ENCODE measurements at regions not wholly inside any gene's neighbourhood (a gene's known extent, or its start where the extent isn't known, plus 50 kb on each side); places are given as distances from the start of the nearest gene placed in this dataset.

DNA sequence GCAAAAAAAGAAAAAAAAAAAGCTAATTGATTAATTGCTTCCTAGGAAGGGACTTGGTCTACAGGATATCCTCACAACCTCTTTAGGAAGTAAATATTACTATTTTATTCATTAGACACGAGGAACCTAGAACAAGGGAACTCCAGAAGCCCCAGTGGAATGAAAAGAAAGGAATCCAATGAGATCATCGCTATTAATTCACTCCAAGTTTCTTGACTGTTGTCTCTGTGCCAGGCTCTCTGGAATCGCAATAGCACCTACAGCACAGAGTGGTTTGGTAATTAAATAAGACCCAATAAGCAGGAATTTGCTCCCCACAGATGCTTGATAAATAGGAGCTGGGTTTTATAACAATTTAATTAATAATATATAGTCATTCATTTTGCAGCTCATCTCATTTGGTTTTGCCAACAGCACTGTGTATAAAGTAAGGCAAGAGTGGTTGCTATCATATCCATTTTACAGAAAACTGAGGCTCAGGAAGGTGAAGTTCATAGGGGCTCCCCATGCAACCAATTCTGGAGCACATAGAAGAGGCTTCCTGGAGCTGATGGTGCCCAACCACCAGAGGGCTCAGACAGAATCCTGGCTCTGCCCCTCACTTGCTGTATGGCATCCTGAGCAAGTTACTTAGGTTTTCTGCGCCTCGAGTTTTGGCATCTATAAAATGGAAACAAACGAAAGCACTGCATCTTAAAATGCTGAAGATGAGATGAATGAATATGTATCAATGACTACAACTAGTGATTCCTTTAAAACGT, 420.2 kb downstream of the MED13L start:
- DNase-seq, result no peak

DNA sequence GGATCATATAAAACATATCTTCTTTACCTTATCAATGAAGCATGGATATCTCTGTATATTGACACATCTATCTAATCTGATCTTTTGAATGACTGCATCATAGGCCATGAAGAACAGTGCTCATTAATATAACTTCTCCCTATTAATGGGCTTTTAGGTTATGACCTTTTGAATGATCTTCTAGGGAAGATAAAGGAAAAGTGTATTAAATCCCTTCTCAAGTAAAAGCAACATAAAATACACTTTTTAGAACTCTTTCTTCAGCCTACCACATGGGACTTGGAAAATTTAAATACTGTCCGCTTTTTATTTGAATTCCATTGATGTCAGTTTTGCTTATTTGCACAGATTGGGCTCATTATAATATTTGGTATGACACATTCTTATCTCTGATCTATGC, 425.4 kb downstream of the MED13L start:
- no peak for DNase-seq

DNA sequence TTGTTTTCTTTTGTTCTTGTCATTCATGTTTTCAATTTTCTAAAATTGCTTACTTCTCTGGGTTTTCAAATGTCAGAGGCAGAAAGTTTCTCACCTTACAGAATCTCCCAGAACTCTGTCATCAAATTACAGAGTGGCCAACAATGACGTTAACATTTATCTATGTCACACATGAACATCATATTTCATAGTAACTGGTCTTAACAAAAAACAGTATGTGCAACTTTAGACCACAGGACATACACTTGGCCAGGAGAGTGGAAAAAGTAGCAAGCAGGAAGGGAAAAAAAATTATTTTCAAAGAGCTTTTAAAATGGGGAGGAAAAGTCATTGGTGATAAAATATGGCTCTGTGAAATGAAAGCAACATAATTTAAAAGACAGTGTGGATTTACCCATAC, 426.5 kb downstream of the MED13L start:
- DNase-seq, result no peak

DNA sequence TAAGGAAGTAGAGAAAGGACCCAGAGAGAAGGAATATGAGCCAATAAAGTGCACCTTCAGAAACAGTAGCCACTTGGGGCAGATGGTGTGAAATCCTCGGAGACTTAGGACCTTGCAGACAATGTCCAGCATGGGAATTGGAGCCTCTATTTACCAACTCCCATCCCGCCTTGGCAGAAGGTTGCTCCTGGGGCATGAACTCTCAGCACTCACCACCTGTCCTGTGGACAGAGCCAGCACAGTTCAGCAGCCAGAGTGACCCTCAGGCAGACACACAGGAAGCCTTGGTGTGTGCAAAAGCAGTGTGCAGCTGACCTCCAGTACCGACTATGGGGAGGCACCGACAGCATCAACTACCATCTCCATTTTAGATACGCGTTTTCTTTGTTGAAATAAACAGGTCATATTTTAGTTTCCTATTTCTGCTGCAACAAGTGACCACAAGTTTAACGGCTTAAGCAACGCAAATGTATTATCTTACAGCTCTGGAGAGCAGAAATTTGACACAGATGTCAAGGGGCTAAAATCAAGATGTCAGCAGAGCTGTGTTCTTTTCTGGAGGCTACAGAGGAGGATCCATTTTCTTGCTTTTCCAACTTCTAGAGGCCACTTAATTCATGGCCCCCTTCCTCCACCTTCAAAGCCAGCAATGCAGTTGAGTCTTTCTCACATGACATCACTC, 428.1 kb downstream of the MED13L start:
- DNase-seq, result no peak

DNA sequence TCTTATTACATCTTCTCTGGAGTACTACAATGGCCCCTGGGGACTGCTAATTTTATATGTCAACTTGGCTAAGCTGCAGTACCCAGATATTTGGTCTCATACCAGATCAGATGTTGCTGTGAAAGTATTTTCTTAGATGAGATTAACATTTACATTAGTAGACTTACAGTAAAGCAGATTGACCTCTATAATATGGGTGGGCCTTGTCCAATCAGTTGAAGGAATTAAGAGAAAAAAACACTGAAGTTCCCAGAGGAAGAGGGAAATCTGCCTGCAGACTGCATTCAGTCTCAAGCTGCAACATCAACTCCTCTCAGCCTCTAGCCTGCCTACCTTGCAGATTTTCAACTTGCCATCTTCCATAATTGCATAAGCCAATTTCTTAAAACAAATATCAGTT, 430.1 kb downstream of the MED13L start:
- no peak for DNase-seq

DNA sequence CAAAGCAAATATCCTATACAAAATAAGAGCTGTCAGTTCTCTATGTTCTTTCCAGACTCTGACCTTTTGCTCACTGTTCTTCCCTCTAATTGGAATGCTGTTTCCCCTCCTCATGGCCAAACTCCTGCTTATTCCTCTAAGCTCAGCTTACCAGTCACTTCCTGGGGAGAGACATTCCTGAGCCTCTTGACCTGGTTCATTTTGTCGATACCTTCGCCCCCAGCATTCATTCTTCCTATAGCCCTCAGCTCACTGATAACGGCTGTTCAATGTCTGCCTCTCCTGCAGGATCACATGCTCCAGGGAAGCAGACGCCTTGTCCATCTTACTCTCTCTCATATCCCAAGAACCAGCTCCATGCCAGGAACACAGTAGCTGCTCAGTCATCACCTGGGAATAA, 431.0 kb downstream of the MED13L start:
- no peak for DNase-seq

DNA sequence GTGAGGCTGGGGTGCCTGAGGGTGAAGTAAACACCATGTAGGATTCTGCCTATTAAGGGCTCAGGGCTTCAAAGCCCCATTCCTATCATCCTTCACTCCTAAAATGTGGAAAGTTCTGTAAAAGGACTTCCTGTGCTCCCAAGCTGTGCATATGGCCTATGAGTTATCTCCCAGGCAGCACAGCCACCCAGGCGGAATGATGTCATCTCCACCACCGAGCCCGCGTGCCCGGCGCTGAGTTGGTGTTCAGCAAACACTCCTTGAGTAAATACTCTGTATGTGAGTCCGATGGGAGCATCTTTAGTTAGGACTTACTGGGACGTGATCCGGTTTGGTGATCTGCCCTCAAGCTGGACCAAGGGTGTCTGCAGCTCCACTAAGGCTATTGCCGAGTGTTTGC, 437.3 kb downstream of the MED13L start:
- DNase-seq, result no peak

DNA sequence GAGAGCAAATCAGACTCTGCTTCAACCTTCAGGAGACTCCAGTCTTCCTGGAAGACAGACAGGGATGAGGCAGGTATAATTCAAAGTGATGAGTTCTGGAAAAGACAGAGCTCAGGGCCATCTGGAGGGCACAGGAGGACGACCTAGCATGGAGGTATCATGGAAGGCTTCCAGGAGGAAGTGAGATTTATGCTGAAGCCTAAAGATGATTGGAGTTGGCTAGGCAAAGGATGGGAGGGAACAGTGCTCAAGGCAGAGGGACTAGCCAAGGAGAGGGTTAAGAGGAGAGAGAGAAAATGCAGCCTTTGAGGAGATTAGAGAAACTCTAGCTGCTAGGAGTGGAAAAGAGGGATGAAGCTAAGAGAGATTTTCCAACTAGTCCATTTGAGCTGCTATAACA, 438.5 kb downstream of the MED13L start:
- no peak for DNase-seq

DNA sequence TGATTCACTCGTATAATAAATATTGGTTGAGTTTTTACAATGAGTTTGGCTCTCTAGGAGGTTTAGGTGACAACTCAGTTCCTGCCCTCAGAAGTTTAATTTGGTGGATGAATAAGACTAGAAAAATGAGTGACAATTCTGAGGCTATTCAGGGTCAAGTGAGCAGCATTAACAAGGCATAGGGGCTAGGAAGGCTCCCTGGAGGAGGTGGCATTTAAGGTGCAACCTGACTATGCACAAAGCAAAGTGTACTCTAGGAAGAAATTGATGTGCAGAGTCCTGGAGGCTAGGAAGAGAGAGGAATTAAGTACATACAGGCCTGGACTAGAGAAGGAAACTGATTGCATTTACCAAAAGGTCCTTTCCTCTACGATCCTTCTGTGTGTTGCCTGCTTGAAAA, 440.3 kb downstream of the MED13L start:
- DNase-seq, result no peak

DNA sequence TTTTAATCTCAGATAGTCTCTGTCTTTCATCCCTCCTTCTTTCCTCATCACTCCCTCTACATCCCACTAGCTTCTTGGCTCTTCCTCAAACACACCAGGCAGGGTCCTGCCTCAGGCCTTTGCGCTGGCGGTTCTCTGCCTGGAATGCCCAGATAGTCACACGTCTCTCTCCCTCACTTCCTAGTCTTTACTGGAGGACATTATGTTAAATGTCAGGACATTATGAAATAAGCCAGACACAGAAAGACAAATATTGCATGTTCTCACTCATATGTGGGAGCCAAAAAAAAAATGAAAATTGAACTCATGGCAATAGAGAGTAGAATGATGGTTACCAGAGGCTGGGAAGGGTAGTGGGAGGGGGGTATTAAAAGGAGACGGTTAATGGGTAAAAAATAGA, 442.0 kb downstream of the MED13L start:
- no peak for DNase-seq

DNA sequence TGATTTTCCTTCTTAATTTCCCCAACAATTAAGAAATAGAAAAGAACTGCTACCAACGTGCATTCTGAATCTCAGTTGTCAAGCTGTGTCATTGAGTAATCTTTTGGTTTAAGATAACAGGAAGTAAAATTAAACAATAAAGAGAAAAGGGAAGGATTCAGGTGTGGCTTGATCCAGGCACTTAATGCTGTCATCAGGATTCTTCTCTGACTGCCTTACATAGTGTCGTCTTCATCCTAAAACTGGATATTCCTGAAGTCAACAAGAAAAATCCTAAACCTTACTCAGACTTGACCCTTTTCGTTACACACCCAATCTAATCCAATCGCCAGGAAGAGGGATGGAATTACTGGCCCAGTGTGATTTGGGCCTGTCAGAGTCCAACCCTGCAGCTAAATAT, 443.8 kb downstream of the MED13L start:
- DNase-seq, result no peak

DNA sequence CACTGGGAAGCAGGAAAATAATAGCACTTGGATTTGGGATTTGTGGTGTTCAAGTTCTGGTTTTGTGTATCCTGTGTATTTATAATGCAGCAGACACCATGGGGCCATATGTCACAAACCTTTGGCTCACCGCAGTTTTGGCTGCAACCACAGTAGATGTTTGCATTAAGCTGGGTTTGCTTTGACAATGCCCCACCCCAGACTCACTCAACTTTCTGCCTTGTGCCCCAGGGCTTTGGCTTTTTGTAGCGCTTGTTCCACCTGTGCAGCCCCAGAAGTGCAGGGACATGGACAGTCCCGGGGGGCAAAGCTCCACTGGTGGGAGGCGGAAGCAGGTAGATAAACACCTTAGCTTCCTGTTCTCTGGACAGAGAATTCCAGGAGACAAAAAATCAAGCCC, 446.9 kb downstream of the MED13L start:
- no peak for DNase-seq

DNA sequence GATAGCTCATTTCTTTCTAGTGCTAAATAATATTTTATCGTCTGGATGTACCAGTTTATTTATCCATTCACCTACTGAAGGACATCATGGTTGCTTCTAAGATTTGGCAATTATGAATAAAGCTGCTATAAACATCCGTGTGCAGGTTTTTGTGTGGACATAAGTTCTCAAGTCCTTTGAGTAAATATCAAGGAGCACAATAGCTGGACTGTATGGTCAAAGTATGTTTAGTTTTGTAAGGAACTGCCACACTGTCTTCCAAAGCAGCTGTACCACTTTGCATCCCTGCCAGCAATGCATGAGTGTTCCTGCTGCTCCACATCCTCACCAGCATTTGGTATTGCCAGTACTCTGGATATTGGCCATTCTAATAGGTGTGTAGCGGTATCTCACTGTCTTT, 447.4 kb downstream of the MED13L start:
- no peak for DNase-seq

DNA sequence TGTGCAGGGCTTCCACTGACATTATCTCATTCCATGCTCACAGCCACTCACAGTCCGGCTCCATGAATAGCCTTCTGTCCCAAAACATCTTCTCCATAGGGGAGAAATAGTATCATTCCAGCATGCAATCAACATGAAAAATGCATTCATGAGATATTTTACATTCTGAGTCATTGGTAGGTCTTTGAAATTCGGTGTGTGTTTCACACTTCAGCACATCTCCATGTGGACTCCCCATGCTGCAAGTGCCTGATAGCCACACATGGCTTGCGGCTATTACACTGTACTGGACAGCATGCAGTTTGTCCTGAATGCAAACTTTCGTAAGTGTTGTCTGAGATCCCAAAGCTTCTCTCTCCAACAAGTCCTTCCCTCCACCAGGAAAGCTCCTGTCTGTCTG, 449.3 kb downstream of the MED13L start:
- DNase-seq, result no peak

DNA sequence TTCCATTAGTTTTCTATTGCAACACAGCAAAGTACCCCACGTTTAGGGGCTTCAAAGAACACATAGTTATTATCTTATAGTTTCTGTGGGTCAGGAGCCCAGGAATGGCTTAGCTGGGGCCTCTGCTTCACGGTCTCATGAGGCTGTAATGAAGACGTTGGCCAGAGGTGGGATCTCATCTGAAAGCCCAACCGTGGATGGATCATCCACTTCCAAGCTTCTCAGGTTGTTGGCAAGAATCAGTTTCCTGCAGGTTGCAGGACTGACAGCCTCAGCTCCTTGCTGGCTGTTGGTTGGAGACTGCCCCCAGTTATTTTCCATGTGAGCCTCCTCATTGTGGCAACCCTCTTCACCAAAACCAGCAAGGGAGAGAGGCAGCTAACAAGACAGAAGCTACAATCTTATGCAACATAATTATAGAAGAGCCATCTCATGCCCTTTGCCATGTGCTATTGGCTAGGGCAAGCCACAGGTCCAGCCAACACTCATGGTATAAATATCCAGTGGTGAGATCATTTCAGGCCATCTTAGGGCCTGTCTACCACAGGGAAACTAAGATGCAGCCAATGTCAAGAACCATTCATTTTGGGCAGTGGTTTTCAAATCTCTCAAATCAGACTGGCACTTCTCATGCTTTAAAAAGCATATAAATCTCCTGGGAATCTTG, 452.4 kb downstream of the MED13L start:
- no peak for DNase-seq

DNA sequence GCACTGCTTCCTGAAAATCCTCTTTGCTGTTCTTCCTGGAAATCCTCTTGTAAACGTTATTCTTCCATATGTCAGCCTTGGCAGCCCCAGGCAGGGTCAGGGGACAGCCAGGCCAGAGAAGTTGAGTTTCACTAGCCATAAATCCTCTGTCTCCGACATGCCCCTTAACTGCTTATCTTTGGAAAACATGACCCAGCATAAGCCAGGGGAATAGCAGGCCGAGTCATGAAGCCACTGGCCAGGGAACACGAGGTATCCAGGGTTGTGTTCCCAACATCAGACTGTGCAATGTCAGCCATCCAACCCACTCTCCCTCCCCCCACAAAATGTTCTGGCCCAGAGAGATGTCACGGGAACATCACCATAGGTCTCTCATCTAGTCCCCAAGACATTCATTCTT, 453.9 kb downstream of the MED13L start:
- DNase-seq, result no peak

DNA sequence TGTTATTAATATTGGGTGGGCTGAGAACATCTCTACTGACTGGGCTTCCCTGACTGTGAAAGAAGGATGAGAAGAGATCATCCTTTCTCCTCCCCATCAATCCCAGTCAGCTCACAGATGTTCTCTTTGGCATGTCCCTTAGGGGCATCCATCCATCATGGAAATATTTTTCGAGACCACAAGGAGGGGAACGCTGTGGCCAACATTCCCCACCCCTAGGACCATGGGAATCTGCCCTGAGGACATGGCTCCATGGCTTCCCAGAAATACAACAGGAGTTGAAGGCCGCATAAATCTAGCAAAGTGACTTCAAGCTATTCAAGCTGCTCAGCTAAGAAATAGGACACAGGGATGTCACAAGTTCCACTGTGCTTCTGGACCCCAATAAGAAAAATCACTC, 456.8 kb downstream of the MED13L start:
- no peak for DNase-seq

DNA sequence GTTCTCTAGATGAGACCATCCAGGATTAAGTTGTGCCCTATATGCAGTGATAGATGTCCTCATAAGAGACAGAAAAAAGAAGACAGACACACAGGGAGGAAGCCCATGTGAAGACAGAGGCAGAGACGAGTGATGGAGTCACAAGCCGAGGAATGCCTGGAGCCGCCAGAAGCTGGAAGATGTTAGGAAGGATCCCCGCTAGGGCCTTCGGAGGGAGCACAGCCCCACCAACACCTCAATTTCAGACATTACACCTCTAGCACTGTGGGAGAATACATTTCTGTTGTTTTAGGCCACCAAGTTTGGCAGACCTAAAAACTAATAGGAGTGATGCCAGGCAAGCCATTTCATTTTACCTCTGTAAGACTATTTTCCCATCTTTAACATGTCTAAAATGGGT, 458.5 kb downstream of the MED13L start:
- no peak for DNase-seq

DNA sequence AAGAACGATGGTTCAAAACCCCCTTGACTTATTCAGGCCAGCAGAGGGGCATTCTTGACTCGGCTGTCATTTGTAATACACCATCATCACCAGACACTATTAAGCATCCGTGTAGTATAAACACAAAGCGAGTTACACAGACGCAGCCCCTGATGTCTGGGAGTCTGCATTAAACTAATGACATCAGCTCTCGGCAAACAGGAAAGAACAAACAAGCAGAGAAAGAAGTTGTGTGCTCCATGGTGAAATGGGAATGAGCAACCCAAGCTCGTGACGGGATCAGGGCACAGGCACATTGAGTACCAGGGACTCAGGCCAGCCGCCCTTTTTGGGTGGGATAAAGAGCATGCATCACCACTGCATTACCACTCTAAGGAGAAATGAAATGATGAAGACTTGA, 460.1 kb downstream of the MED13L start:
- no peak for DNase-seq

DNA sequence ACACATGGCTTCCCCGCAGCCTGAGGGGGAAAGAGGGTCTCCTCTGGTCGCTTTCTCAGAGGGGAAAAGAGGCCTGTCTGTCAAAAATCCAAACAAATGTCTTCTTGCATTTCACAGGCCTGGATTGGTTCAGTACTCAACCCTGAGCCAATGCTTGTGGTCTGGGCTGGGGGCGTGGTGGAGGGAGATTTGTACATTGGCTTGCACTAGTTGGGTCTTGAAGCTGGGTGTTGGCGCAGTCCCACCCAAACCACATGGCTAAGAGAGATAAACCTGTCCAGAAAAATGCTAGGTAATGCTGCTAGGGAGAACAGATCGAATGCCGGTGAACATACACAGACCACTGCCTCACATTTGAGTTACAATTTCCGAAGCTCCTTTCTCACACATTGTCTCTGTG, 461.6 kb downstream of the MED13L start:
- no peak for DNase-seq

DNA sequence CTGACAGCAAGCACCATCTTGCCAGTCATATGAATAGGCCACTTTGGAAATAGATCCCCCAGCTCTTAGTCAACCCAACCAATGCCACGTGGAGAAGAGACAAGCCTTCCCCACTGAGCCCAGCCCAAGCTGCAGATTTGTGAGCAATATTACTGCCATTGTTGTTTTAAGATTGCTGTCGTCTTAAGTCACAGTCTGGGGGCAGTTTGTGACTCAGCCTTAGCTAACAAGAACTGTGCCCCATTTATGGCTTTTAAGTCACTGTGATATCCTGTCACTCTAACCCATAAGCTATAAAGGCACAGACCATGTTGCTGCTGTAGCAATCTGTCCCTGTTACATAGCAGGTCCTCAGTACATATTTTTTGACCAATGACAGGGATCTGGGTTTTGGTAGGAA, 464.2 kb downstream of the MED13L start:
- no peak for DNase-seq

DNA sequence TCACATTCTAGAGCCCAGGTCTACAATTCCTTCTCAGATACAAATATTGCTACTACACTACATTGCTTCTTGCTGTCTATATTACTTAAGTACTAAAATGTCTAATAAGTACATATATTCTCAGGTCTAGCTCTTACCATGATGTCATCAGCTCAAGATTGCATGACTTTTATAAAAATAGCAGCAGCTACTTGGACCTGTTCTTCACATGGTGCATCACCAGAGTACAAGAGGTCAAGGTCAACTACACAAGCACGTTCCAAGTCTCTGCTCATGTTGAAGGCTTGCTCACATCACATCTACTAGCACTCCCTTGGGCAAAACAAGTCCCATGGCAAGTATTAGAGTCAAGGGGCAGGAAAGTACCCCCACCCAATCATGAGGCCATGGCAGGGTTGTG, 465.6 kb downstream of the MED13L start:
- no peak for DNase-seq

DNA sequence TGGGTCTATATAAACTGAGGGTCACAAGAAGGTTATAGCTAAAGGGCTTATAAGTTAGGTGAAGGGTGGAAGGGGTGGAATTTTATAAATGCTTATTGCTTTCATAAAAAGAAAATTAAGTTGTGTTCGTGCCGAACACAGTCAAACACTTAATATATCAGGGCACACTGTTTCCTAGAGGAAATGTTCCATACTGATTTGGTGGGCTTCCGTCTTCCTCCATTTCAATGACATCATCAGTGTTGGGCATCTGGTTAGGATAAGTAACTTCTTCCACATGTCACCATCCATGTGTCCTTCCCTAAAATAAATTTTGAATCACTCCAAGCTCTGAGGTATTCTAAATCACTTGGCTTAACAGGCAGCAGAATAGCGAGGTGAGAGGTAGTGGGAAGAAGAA, 466.4 kb downstream of the MED13L start:
- no peak for DNase-seq

DNA sequence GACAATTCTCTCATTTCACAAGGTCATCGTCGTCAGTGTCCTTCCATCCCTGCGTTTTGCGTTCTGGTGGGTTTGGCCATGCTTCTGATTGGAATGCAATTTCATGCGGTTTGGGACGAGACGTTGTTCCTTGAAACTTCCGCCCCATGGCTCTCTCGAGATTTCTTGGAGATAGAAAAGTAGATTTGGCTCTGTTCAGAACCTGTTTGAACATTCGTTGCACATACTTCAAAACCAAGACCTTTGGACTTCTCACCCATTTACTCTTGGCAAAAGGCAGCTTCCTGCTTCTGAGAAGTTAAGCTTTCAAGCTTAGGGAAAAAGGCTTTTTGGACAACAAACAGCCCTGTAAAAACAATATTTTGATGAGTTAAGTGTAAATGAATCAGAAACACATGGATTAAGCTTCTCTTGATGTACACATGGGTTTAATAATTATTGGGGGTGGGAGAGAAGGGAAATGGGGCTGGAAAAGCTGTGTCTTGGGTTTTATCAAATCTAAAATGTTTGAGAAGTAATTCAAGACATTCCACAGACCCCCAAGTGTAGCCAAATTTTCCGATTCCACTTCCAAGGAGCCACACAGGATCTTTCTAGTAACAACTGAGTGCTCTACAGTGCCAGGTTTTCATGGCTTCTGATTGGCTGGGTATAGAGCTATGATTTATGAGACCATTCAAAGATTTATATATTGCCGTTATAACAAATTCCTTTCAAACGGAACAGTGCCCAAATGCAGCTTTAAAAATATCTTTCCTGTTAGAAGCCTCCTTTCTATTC, 467.2 kb downstream of the MED13L start:
- DNase-seq, result no peak

Measured in NCI-H2107 (cell line).